Fibroblast of skin of back (primary cell): ENCODE measurements at regions not wholly inside any gene's neighbourhood (a gene's known extent, or its start where the extent isn't known, plus 50 kb on each side); places are given as distances from the start of the nearest gene placed in this dataset.

Source experiments
- DNase-seq: peaks from one replicate; pipeline ENCODE4 v3.0.0-alpha.2; 2013

- DNase-seq, result no peak
Observed at GRCh38 chr6:29999416-29999815, 57.1 kb downstream of the HLA-A start.

- no peak for DNase-seq
Observed at GRCh38 chr6:30000156-30000791, 57.9 kb downstream of the HLA-A start.

GRCh38 chr6:30002871-30003270 lies 58.2 kb upstream of the POLR1H start:
- peak; percentile 9 for DNase-seq

- no peak for DNase-seq
Observed at GRCh38 chr6:30005482-30005881, 55.6 kb upstream of the POLR1H start.

- DNase-seq, result peak; percentile 8
Observed at GRCh38 chr6:30006170-30007131, 54.6 kb upstream of the POLR1H start.

- no peak for DNase-seq
Observed at GRCh38 chr6:30007132-30007764, 53.8 kb upstream of the POLR1H start.

GRCh38 chr6:30009113-30009512 lies 52.0 kb upstream of the POLR1H start:
- DNase-seq, result no peak
